ENCODE measurements at regions not wholly inside any gene's neighbourhood (a gene's known extent, or its start where the extent isn't known, plus 50 kb on each side); places are given as distances from the start of the nearest gene placed in this dataset.

GRCh38 chr6:1240766-1241318 lies 71.1 kb upstream of the FOXQ1 start:
- no peak for TF ChIP-seq EP300 (IDR thresholded peaks at IDR 0.05)
- no peak for TF ChIP-seq POLR2AphosphoS5 (IDR thresholded peaks at IDR 0.05)
